ENCODE measurements at regions not wholly inside any gene's neighbourhood (a gene's known extent, or its start where the extent isn't known, plus 50 kb on each side); places are given as distances from the start of the nearest gene placed in this dataset.
"Not testable (repeated sequence)": the region's sequence is repeated elsewhere in the genome, so short reads cannot be mapped to it uniquely, and the experiment has no call there.

GRCh38 chr4:138341739-138342415 is 99.7 kb upstream of the SLC7A11 start:
- no peak for DNase-seq (ENCODE audit: low spot score)
- H3K27me3 Mint-ChIP-seq (ENCODE audit: unreplicated experiment): peaks cover 2% of the 10 kb centered on the region
- H3K36me3 Mint-ChIP-seq (ENCODE audit: low read depth, unreplicated experiment): no peaks in the 10 kb centered on the region
- no peak overlapping the region for H3K4me3 Mint-ChIP-seq (ENCODE audit: unreplicated experiment)
- no peaks in the 10 kb centered on the region for H3K9me3 Mint-ChIP-seq (ENCODE audit: unreplicated experiment)
- peaks cover 14% of the 10 kb centered on the region for H3K4me1 Mint-ChIP-seq (ENCODE audit: unreplicated experiment)
- TF ChIP-seq, protein P1, sequence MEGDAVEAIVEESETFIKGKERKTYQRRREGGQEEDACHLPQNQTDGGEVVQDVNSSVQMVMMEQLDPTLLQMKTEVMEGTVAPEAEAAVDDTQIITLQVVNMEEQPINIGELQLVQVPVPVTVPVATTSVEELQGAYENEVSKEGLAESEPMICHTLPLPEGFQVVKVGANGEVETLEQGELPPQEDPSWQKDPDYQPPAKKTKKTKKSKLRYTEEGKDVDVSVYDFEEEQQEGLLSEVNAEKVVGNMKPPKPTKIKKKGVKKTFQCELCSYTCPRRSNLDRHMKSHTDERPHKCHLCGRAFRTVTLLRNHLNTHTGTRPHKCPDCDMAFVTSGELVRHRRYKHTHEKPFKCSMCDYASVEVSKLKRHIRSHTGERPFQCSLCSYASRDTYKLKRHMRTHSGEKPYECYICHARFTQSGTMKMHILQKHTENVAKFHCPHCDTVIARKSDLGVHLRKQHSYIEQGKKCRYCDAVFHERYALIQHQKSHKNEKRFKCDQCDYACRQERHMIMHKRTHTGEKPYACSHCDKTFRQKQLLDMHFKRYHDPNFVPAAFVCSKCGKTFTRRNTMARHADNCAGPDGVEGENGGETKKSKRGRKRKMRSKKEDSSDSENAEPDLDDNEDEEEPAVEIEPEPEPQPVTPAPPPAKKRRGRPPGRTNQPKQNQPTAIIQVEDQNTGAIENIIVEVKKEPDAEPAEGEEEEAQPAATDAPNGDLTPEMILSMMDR (IDR thresholded peaks at IDR 0.05; ENCODE audit: unreplicated experiment): no peak
- no peak overlapping the region for H3K27ac Mint-ChIP-seq (ENCODE audit: unreplicated experiment)

GRCh38 chr4:138338840-138339239 is 96.7 kb upstream of the SLC7A11 start:
- no peaks in the 10 kb centered on the region for H3K36me3 Mint-ChIP-seq (ENCODE audit: low read depth, unreplicated experiment)
- H3K4me1 Mint-ChIP-seq (ENCODE audit: unreplicated experiment): peaks cover 4% of the 10 kb centered on the region
- no peak overlapping the region for H3K4me3 Mint-ChIP-seq (ENCODE audit: unreplicated experiment)
- no peaks in the 10 kb centered on the region for H3K9me3 Mint-ChIP-seq (ENCODE audit: unreplicated experiment)
- TF ChIP-seq, protein P1 (IDR thresholded peaks at IDR 0.05; ENCODE audit: unreplicated experiment): no peak
- H3K27ac Mint-ChIP-seq (ENCODE audit: unreplicated experiment): no peak overlapping the region
- no peak for DNase-seq (ENCODE audit: low spot score)
- H3K27me3 Mint-ChIP-seq (ENCODE audit: unreplicated experiment): peaks cover 4% of the 10 kb centered on the region

DNA sequence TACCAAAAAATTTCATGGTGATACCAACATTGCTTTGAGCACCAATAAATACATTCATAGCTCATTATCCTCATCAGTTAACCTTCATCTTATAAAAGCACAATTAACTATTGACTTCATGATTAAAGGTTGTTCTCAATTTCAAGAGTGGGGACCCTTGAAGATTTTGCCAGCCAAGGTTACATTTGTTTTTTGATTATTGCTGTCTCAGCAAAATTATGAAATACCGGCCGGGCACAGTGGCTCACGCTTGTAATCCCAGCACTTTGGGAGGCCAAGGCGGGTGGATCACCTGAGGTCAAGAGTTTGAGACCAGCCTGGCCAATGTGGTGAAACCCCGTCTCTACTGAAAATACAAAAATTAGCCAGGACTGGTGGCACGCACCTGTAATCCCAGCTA is 96.1 kb upstream of the SLC7A11 start:
- not testable (repeated sequence) for H3K27ac Mint-ChIP-seq (ENCODE audit: unreplicated experiment); H3K4me3 Mint-ChIP-seq (ENCODE audit: unreplicated experiment); H3K36me3 Mint-ChIP-seq (ENCODE audit: low read depth, unreplicated experiment); H3K27me3 Mint-ChIP-seq (ENCODE audit: unreplicated experiment); H3K9me3 Mint-ChIP-seq (ENCODE audit: unreplicated experiment); DNase-seq (ENCODE audit: low spot score); H3K4me1 Mint-ChIP-seq (ENCODE audit: unreplicated experiment)

- Mint-ChIP-seq H3K27ac (ENCODE audit: unreplicated experiment) (no peak overlapping the region), H3K4me1 (ENCODE audit: unreplicated experiment) (no peaks in the 10 kb centered on the region), H3K36me3 (ENCODE audit: low read depth, unreplicated experiment) (no peaks in the 10 kb centered on the region), H3K4me3 (ENCODE audit: unreplicated experiment) (no peak overlapping the region), H3K9me3 (ENCODE audit: unreplicated experiment) (no peaks in the 10 kb centered on the region), H3K27me3 (ENCODE audit: unreplicated experiment) (peaks cover 12% of the 10 kb centered on the region)
- DNase-seq (ENCODE audit: low spot score): no peak
- TF ChIP-seq, protein P1 (IDR thresholded peaks at IDR 0.05; ENCODE audit: unreplicated experiment): no peak
Observed at GRCh38 chr4:138334346-138335016, 92.3 kb upstream of the SLC7A11 start.

- not testable (repeated sequence) for H3K9me3 Mint-ChIP-seq (ENCODE audit: unreplicated experiment); H3K4me3 Mint-ChIP-seq (ENCODE audit: unreplicated experiment); H3K27ac Mint-ChIP-seq (ENCODE audit: unreplicated experiment); H3K36me3 Mint-ChIP-seq (ENCODE audit: low read depth, unreplicated experiment); H3K27me3 Mint-ChIP-seq (ENCODE audit: unreplicated experiment); DNase-seq (ENCODE audit: low spot score); H3K4me1 Mint-ChIP-seq (ENCODE audit: unreplicated experiment)
Observed at GRCh38 chr4:138332415-138332814, 90.3 kb upstream of the SLC7A11 start.

DNA sequence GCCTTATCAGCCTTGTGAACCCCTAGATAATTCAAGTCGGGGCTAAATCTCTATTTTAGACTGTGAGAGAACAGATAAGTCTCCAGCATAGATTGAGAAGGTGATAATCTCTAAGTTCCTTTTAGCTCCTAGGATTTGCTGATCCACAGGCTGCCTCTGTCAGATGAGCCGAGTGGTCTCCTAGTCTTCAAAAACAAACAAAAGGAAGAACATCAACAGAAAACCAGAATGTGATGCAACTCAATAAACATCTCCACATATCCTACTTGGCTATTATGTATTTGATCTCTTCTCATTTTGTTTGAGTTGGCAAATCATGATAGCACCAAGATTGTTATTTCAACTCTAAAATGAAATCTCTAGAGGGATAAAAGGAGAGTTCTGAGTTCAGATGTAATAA is 88.4 kb upstream of the SLC7A11 start:
- Mint-ChIP-seq H3K9me3 (ENCODE audit: unreplicated experiment) (no peaks in the 10 kb centered on the region), H3K27ac (ENCODE audit: unreplicated experiment) (no peak overlapping the region), H3K4me1 (ENCODE audit: unreplicated experiment) (peaks cover 11% of the 10 kb centered on the region), H3K27me3 (ENCODE audit: unreplicated experiment) (peaks cover 10% of the 10 kb centered on the region), H3K4me3 (ENCODE audit: unreplicated experiment) (no peak overlapping the region), H3K36me3 (ENCODE audit: low read depth, unreplicated experiment) (no peaks in the 10 kb centered on the region)
- no peak for DNase-seq (ENCODE audit: low spot score)
- TF ChIP-seq, protein P1 (IDR thresholded peaks at IDR 0.05; ENCODE audit: unreplicated experiment): no peak

Data from endothelial cell (in vitro differentiated cells).